ENCODE measurements at regions not wholly inside any gene's neighbourhood (a gene's known extent, or its start where the extent isn't known, plus 50 kb on each side); places are given as distances from the start of the nearest gene placed in this dataset.

DNA sequence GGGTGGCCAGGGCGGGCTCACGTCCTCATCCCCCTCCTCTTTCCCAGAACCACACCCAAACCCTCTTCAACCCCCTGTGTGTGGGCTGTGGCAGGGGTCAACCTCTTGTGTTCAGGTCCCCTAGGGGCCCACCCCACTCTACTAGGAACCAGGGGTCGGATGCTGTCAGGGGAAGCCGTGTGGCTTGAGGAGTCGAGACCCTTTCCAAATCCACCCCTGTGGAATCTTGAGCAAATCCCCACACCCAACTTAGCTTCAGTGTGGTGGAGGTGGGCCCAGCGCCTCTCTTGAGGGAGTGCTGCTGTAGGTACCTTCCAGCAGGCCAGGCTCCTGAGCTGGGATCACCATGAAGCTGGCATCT lies 121.5 kb downstream of the MRM1 start:
- TF ChIP-seq, protein P1, sequence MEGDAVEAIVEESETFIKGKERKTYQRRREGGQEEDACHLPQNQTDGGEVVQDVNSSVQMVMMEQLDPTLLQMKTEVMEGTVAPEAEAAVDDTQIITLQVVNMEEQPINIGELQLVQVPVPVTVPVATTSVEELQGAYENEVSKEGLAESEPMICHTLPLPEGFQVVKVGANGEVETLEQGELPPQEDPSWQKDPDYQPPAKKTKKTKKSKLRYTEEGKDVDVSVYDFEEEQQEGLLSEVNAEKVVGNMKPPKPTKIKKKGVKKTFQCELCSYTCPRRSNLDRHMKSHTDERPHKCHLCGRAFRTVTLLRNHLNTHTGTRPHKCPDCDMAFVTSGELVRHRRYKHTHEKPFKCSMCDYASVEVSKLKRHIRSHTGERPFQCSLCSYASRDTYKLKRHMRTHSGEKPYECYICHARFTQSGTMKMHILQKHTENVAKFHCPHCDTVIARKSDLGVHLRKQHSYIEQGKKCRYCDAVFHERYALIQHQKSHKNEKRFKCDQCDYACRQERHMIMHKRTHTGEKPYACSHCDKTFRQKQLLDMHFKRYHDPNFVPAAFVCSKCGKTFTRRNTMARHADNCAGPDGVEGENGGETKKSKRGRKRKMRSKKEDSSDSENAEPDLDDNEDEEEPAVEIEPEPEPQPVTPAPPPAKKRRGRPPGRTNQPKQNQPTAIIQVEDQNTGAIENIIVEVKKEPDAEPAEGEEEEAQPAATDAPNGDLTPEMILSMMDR (IDR thresholded peaks at IDR 0.05): no peak
- TF ChIP-seq POLR2A (IDR thresholded peaks at IDR 0.05): no peak

All from right lobe of liver (tissue), 4 donors.